Activated CD8-positive, alpha-beta memory T cell treated with anti-CD3 and anti-CD28 coated beads for 36 hours (primary cell): ENCODE measurements at regions not wholly inside any gene's neighbourhood (a gene's known extent, or its start where the extent isn't known, plus 50 kb on each side); places are given as distances from the start of the nearest gene placed in this dataset.
"Not testable (repeated sequence)": the region's sequence is repeated elsewhere in the genome, so short reads cannot be mapped to it uniquely, and the experiment has no call there.

Experiments
- CTCF ChIA-PET: fragments of 350-600 bp; sonication (Branson Sonifier 250); formaldehyde crosslinking; loops from one replicate; lab custom pipeline; 2021; ENCODE audit warnings: antibody characterized with exemption; lab: Charles Lee
- POLR2A ChIA-PET: fragments of 350-600 bp; sonication (Branson Sonifier 250); formaldehyde crosslinking; loops from one replicate; lab custom pipeline; 2021; ENCODE audit warnings: antibody characterized with exemption; lab: Charles Lee

- ChIA-PET POLR2A (no interaction called here), CTCF (no interaction called here)
Observed at GRCh38 chr1:22196041-22196440, 53.1 kb upstream of the WNT4 start.

GRCh38 chr1:22196641-22197040 is 53.7 kb upstream of the WNT4 start:
- ChIA-PET POLR2A (no interaction called here), CTCF (no interaction called here)

- POLR2A ChIA-PET: no interaction called here
Observed at GRCh38 chr1:22197644-22198043, 54.7 kb upstream of the WNT4 start.

GRCh38 chr1:22201023-22201422 is 58.1 kb upstream of the WNT4 start:
- POLR2A ChIA-PET: no interaction called here
- CTCF ChIA-PET: no interaction called here

More at GRCh38 chr1:22197644-22198043, 54.7 kb upstream of the WNT4 start:
- CTCF ChIA-PET: no interaction called here

- POLR2A ChIA-PET: no interaction called here
- CTCF ChIA-PET: no interaction called here
Observed at GRCh38 chr1:22203335-22203734, 60.4 kb upstream of the WNT4 start.

GRCh38 chr1:22204057-22204840 is 61.4 kb upstream of the WNT4 start:
- ChIA-PET POLR2A (no interaction called here), CTCF (no interaction called here)

- POLR2A ChIA-PET: no interaction called here
- CTCF ChIA-PET: no interaction called here
Observed at GRCh38 chr1:22204989-22205913, 62.4 kb upstream of the WNT4 start.

GRCh38 chr1:22206551-22207125 is 63.7 kb upstream of the WNT4 start:
- CTCF ChIA-PET: no interaction called here
- POLR2A ChIA-PET: no interaction called here

- ChIA-PET CTCF (no interaction called here), POLR2A (no interaction called here)
Observed at GRCh38 chr1:22207511-22208267, 64.8 kb upstream of the WNT4 start.

- POLR2A ChIA-PET: no interaction called here
Observed at GRCh38 chr1:22208268-22208972, 65.5 kb upstream of the WNT4 start.

GRCh38 chr1:22208973-22209378 is 66.1 kb upstream of the WNT4 start:
- CTCF ChIA-PET: no interaction called here
- POLR2A ChIA-PET: no interaction called here

More at GRCh38 chr1:22208268-22208972, 65.5 kb upstream of the WNT4 start:
- CTCF ChIA-PET: no interaction called here

GRCh38 chr1:22210176-22210575 is 67.3 kb upstream of the WNT4 start:
- POLR2A ChIA-PET: no interaction called here
- CTCF ChIA-PET: no interaction called here

GRCh38 chr1:22210636-22211035 is 67.7 kb upstream of the WNT4 start:
- ChIA-PET POLR2A (interaction anchor here (0.6 kb wide), 1 partner anchor 877 kb away, joined by 4 read pairs; no protein-coding TSS in a partner anchor), CTCF (no interaction called here)

- POLR2A ChIA-PET: interaction anchor here (0.6 kb wide), 1 partner anchor 878 kb away, joined by 4 read pairs; no protein-coding TSS in a partner anchor
- CTCF ChIA-PET: not testable (repeated sequence)
Observed at GRCh38 chr1:22211459-22211858, 68.6 kb upstream of the WNT4 start.

- ChIA-PET CTCF (no interaction called here), POLR2A (no interaction called here)
Observed at GRCh38 chr1:22212400-22213233, 69.7 kb upstream of the WNT4 start.

GRCh38 chr1:22216210-22216883 is 73.5 kb upstream of the WNT4 start:
- ChIA-PET POLR2A (no interaction called here), CTCF (no interaction called here)

GRCh38 chr1:22216966-22217365 is 74.1 kb upstream of the WNT4 start:
- CTCF ChIA-PET: no interaction called here
- POLR2A ChIA-PET: no interaction called here
